Liver (tissue), 3 donors: ENCODE measurements at regions not wholly inside any gene's neighbourhood (a gene's known extent, or its start where the extent isn't known, plus 50 kb on each side); places are given as distances from the start of the nearest gene placed in this dataset.

Source experiments
- EGR1 ChIP-seq, 2 donors: IDR thresholded peaks; 2 replicates each; pipeline ENCODE4 v1.6.1; 2016 to 2018; ENCODE audit warnings: antibody characterized with exemption in 2 of 2, low read depth in 2 of 2
- GABPA ChIP-seq, 2 donors: IDR thresholded peaks in 1 of 2; conservative IDR thresholded peaks in 1 of 2; 2 replicates each; pipeline ENCODE4 v1.6.1; 2016; ENCODE audit warnings: antibody characterized with exemption in 2 of 2, mild to moderate bottlenecking in 1 of 2, moderate library complexity in 1 of 2
- HNF4A ChIP-seq, 2 donors: conservative IDR thresholded peaks; 2 replicates each; pipeline ENCODE4 v1.6.1; 2016; ENCODE audit warnings: antibody characterized with exemption in 2 of 2, mild to moderate bottlenecking in 2 of 2
- RXRA ChIP-seq, 2 donors: IDR thresholded peaks; 2 replicates each; pipeline ENCODE4 v1.6.1; 2017 to 2018; ENCODE audit warnings: antibody characterized with exemption in 2 of 2, mild to moderate bottlenecking in 1 of 2
- TAF1 ChIP-seq: conservative IDR thresholded peaks from 2 replicates; pipeline ENCODE4 v1.6.1; 2016; ENCODE audit warnings: antibody characterized with exemption, mild to moderate bottlenecking
- YY1 ChIP-seq: IDR thresholded peaks from 2 replicates; pipeline ENCODE4 v1.6.1; 2016; ENCODE audit warnings: antibody characterized with exemption, mild to moderate bottlenecking
- TF ChIP-seq, protein P1 (sequence below): fragments of 150-350 bp; IDR thresholded peaks from 2 replicates; pipeline ENCODE4 v1.5.1; 2017; ENCODE audit warnings: improper control_type of control experiment, low read depth, low read length; ENCODE audit not compliant: missing input control
- donor health status: healthy.
- donor health status: healthy.

DNA sequence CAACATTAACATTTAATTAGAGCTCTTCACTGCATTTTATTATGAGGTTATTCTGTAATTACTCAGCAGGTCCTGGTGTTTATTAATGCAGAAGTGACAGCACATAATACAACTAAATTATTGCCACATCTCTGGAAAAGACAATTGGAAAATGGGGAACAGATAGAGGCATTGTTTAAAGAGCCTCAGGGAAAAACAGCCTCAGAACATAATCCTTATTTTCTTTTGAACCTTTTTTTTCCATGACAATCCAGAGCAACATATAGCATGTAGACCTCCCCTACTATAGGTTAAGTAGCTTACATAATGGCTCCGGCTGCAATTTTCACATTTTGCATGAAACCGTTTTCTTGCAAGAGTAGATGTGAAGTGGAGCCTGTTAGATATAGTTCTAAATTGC lies 87.2 kb downstream of the RMI1 start:
- TF ChIP-seq, protein P1, sequence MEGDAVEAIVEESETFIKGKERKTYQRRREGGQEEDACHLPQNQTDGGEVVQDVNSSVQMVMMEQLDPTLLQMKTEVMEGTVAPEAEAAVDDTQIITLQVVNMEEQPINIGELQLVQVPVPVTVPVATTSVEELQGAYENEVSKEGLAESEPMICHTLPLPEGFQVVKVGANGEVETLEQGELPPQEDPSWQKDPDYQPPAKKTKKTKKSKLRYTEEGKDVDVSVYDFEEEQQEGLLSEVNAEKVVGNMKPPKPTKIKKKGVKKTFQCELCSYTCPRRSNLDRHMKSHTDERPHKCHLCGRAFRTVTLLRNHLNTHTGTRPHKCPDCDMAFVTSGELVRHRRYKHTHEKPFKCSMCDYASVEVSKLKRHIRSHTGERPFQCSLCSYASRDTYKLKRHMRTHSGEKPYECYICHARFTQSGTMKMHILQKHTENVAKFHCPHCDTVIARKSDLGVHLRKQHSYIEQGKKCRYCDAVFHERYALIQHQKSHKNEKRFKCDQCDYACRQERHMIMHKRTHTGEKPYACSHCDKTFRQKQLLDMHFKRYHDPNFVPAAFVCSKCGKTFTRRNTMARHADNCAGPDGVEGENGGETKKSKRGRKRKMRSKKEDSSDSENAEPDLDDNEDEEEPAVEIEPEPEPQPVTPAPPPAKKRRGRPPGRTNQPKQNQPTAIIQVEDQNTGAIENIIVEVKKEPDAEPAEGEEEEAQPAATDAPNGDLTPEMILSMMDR, result no peak
- no peak for TF ChIP-seq HNF4A (conservative IDR thresholded peaks at IDR 0.05)
- no peak for TF ChIP-seq TAF1
- no peak for TF ChIP-seq RXRA (IDR thresholded peaks at IDR 0.05)
- TF ChIP-seq YY1, result no peak
- TF ChIP-seq GABPA (IDR thresholded peaks at IDR 0.05 in 1 of 2, conservative IDR thresholded peaks at IDR 0.05 in 1 of 2), result no peak
- no peak for TF ChIP-seq EGR1 (IDR thresholded peaks at IDR 0.05; ENCODE audit: low read depth in 2 of 2)
